ENCODE measurements at regions not wholly inside any gene's neighbourhood (a gene's known extent, or its start where the extent isn't known, plus 50 kb on each side); places are given as distances from the start of the nearest gene placed in this dataset.

DNA sequence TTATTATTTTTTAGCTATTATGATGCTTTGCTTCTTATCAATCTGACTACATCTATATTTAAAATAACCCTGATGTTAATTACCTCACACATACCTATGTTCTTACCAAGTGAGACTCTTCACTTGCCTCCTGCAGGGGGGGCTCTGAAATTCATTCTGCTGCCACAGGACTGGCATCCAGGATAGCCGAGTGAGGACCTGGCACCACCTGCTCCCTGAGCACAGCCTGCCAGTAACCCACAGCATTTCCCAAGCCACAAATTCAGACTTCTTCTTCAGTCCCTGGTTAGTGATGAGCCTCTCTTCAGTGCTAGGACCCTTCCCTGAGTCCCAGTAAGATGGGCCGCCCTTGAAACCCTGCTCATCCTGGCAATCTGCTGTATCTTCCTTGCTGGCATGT lies 296.5 kb upstream of the PLXNA2 start:
- TF ChIP-seq, protein P1, sequence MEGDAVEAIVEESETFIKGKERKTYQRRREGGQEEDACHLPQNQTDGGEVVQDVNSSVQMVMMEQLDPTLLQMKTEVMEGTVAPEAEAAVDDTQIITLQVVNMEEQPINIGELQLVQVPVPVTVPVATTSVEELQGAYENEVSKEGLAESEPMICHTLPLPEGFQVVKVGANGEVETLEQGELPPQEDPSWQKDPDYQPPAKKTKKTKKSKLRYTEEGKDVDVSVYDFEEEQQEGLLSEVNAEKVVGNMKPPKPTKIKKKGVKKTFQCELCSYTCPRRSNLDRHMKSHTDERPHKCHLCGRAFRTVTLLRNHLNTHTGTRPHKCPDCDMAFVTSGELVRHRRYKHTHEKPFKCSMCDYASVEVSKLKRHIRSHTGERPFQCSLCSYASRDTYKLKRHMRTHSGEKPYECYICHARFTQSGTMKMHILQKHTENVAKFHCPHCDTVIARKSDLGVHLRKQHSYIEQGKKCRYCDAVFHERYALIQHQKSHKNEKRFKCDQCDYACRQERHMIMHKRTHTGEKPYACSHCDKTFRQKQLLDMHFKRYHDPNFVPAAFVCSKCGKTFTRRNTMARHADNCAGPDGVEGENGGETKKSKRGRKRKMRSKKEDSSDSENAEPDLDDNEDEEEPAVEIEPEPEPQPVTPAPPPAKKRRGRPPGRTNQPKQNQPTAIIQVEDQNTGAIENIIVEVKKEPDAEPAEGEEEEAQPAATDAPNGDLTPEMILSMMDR (IDR thresholded peaks at IDR 0.05; ENCODE audit: insufficient read depth, low read depth, low read length), result no peak
- TF ChIP-seq EZH2 (IDR thresholded peaks at IDR 0.05; ENCODE audit: insufficient read depth, low read length), result no peak
